GM21529 (cell line): ENCODE measurements at regions not wholly inside any gene's neighbourhood (a gene's known extent, or its start where the extent isn't known, plus 50 kb on each side); places are given as distances from the start of the nearest gene placed in this dataset.
"Not testable (repeated sequence)": the region's sequence is repeated elsewhere in the genome, so short reads cannot be mapped to it uniquely, and the experiment has no call there.

Experiments
- ATAC-seq: cut with Tn5 transposase; IDR thresholded peaks from one replicate; pipeline ENCODE4 v1.9.1; 2021; ENCODE audit not compliant: unreplicated experiment

GRCh38 chr14:43877351-43877960 is 629.6 kb downstream of the FSCB start:
- ATAC-seq = no peak

DNA sequence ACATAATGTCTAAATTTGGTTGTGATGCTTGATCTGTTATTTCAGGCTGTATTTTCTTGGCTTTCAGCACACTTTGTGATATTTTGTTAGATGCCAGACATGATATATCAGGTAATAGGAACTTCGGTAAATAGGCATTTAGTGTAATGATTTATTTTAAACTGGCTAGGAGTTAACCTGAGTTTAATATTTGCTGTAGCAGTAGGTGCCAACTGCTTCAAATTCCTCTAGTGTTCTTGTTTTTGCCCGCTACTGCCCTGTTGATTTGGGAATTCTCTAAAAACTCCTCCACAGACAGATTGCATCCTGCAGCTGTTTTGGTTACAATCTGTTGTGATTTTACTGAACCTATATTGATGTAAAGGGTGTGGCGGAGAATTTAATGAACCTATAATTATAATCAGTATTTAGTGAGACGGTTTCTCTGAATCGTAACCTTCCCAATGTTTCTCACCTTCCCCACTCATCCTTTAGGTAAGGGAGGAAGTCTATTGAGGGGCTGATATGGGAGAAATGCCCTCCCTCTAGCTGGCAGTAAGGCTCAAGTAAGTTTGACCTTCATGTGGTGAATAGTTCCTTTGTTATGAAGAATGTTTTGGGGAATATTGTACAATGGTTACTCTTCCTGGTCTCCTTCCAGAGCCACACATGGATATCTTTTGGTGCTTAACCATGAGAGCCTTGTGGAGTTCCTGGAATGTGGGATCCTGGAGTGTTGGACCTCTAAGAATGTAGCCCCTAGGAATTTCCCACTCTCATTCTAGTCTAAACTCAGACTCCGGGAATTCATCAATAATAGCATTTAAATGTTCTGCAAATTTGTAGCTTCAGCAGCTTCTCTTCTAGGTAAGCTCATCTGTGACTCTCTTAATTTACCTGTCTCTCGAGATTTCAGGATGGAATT is 634.1 kb downstream of the FSCB start:
- ATAC-seq = no peak

DNA sequence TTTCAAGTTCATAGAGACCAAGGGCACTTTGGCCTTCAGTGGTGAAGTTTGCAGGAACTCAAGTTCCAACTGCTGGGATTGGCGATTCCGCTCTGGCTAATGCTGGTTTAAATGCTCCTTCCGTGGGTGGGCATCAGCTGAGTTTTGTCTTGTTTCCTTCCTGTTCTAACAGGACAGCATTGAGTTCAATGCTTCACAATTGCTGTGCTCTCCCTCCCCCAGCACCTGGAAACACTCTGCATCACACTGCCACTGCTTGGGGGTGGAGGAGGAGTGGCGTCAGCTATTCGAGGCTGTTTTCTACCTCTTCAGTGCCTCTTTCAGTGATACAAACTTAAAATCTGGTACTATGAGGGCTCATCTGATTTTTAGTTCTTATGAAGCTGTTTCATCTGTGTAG is 634.9 kb downstream of the FSCB start:
- ATAC-seq = no peak

GRCh38 chr14:43858981-43859380 is 648.1 kb downstream of the FSCB start:
- no peak for ATAC-seq

- no peak for ATAC-seq
These were observed 651.5 kb downstream of the FSCB start for GRCh38 chr14:43855556-43855955.

DNA sequence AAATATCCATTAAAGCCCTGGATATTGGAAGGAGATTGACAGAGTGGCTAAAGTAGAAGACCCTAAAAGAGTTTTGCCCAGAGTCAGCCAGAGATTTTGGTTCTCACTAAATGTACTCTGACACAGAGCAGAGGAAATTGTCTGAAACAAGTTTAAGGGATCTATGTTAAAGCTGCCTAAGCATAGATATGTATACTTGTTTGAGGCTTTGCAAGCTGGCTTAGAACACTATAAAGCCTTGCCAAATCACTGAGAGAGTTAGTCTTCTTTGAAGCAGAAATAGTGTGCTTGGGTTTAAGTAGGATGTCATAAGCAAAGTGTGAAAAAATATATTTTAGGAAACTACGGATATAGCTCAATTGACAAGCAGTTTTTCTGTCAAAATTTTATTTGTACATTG is 653.5 kb downstream of the FSCB start:
- ATAC-seq = no peak

DNA sequence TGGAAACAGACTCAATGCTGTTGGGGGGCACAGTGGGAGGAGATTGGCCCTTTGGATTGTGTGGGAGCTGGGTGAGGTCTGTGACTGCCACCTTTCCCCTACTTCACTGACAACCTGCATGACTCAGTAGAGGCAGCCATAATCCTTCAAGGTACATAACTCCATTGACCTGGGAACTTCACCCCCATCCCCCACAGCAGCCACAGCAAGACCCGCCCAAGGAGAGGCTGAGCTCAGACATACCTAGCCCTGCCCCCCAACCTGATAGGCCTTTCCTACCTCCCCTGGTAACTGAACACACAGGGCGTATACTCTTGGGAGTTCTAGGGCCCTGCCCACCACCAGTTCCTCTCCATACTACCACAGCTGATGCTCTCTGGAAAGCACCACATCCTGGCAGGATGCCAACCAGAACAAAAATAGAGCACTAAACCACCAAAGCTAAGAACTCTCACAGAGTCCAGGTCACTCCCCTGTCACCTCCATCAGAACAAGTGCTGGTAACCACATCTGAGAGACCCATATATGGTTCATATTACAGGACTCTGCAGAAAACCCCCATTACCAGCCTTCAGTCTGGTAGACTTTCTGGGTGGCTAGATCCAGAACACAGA is 703.9 kb downstream of the FSCB start:
- ATAC-seq = no peak

- no peak for ATAC-seq
These were observed 711.4 kb downstream of the FSCB start for GRCh38 chr14:43795600-43796228.

DNA sequence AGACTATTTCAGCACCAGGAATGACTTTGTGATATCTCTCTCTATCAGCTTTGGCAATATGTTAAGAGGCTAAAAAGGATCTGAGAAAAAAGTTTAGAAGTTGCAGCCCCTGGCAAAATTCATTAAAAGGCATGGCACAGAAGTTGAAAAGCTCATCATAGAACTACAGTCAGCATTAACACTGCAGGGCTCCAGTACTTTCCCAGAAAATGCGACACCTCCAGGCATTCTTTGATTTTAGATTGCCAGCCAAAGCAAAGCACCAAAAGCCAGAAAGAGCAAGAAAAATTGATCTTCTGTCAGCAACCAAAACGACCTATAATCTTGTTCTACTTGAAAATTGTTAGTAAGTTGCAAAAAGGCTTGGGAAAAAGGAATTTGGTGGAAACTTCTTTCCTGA is 713.5 kb downstream of the FSCB start:
- ATAC-seq = no peak

- ATAC-seq = no peak
These were observed 714.1 kb downstream of the FSCB start for GRCh38 chr14:43792980-43793379.

DNA sequence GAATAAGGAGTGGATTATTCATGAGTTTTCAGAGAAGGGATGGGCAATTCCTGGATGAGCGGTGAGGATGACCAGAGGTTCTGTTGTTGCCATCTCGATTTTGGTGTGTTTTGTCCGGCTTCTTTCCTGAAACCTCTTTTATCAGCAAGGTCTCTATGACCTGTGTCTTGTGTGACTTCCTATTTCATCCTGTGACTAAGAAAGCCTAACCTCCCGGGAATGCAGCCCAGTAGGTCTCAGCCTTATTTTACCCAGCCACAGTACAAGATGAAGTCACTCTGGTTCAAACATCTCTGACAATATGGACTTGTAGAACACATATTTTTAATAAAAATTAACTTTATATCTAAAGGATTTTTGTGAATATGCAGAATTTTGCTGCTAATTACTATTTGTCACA is 716.4 kb downstream of the FSCB start:
- no peak for ATAC-seq

DNA sequence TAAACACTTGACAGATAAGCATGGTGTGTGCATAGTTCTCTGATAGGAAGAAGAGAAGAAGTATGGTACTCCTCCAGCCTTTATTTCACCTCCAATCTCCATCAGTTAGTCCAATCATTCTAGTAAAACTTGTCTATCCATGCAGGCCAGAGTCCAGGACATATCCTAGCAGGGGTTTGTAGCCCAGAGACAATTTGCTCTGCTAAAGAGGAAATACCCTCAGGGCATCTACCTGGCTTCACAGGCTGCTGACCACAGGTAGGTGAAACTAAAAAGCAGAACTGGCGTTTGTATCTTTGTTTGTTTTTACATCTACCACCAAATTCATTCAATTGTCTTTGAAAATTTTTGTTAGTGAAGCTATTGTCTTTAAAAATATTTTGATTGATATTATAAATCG is 717.6 kb downstream of the FSCB start:
- no peak for ATAC-seq

DNA sequence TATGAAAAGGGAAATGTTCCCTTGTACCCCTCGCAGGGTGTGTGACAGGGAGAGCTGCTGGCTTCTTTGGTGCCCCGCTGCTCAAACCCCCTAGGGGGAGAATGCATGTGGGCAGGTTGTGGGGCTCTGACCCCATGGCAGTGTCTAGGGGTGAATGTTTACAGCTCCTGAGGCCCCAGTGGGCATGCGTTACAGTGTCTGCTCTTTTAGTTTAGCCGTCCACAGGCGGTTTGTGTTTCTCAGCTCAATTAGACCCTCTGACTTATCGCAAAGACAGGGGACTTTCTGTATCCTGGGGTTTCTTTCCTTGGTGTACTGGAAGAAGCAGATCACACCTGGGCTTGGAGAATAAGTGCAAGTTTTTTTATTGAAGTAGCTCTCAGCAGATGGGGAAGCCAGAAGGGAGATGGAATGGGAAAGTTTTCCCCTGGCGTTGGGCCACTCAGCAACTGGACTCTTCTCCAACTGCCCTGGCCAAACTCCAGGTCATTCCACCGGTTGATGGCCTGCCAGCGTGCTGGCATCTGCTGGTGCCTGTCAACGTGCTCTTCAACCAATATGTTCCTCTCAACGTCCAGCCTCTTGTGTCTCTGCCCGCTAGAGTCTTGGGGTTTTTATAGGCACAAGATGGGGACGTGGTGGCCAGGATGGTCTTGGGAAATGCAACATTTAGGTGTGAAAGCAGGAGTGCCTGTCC is 720.9 kb downstream of the FSCB start:
- ATAC-seq = no peak

DNA sequence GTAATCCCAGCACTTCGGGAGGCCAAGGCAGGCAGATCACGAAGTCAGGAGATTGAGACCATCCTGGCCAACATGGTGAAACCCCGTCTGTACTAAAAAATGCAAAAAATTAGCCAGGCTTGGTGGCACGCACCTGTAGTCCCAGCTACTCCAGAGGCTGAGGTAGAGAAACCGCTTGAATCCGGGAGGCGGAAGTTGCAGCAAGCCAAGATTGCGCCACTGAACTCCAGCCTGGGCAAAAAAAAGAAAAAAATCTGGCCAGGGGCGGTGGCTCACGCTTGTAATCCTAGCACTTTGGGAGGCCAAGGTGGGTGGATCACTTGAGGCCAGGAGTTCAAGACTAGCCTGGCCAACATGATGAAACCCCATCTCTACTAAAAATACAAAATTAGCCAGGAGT is 722.7 kb downstream of the FSCB start:
- not testable (repeated sequence) for ATAC-seq

GRCh38 chr14:43778937-43779639 is 728.0 kb downstream of the FSCB start:
- ATAC-seq = no peak

- ATAC-seq = no peak
These were observed 728.5 kb downstream of the FSCB start for GRCh38 chr14:43778570-43778936.

DNA sequence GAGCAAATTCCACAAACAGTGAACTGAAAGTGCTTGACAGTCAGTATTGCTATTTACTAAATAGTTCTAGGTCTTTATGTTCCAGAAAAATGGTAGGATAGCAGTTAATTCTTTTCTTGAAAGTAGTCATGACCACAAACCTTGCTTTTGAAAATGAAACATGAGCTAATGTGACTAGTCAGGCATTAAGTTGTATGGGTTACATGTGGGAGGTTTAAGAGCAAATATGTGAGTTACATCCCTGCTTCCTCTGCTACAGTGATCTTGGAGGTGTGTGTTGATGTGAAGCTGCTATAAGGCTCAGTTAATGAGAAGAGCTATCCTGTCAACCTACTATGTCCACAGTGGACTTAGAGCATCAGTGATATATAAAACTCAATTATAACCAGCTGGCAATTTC is 741.6 kb downstream of the FSCB start:
- ATAC-seq = no peak

DNA sequence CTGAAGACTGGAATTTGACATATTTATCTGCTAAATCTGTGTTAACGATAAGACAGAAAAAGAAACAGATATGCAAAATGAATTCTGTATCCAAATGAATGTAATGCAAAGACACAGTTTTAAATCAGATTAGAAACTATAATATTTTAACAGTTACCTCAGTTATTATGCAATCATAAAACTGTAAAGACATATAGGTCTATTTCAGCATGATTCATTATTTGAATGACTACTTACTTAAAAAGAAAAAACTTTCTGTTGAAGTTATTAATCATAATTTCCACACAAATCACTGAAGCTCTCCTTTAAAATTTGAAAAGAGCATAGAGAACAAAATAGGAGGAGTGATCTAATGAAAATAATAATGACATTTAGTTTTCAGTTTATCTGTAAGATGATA is 742.6 kb downstream of the FSCB start:
- ATAC-seq = no peak

DNA sequence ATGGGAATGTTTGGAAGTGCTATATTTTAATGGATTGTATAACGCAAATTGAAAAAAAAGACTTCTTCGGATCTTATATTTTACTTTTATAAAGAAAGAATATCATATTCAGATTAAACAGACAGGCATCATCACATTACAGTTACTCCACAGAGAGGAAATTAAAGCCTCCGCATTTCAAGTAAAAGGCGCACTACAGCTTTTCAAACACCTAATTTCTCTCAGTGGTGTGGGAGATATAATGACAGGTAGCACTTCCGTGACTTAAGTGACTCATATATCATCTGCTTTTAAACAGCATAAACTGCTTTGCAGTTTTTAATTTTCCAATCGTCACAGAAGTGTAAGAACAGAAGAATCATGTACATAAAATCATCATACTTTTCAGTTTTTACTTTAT is 751.4 kb downstream of the FSCB start:
- ATAC-seq = no peak

GRCh38 chr14:43754838-43755237 is 752.2 kb downstream of the FSCB start:
- no peak for ATAC-seq

DNA sequence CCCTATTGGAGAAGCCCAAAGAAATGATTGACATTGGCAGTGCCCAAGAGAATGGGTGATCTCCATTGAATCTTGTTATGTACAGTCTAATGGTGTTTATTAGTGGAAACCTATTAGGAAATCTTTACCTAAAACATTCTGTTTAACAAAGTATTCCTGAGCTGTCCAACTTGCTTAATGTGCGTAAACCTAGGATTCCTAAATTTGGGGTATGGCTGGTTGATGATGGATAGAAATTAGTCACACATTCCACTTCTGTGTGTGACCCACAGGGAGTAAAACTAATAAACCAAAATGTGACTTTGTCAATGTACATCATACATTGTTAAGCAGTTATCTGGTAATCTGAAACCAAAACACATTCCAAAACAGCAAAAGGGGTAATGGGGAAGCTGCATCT is 761.3 kb downstream of the FSCB start:
- no peak for ATAC-seq
